Epithelial cell of proximal tubule (primary cell): ENCODE measurements at regions not wholly inside any gene's neighbourhood (a gene's known extent, or its start where the extent isn't known, plus 50 kb on each side); places are given as distances from the start of the nearest gene placed in this dataset.
A peak's percentile ranks its signal among the peaks of the same experiment; 100 is the strongest.

Experiments used
- DNase-seq: peaks from one replicate; pipeline ENCODE4 v3.0.0-alpha.2; 2011; ENCODE audit warnings: low read depth
- H3K4me3 ChIP-seq: 2 replicates; pipeline ENCODE4 v1.5.1; 2011; ENCODE audit warnings: low read depth, mild to moderate bottlenecking, low read length
- CTCF ChIP-seq: conservative IDR thresholded peaks from 2 replicates; pipeline ENCODE4 v1.5.1; 2012; ENCODE audit warnings: low read depth, mild to moderate bottlenecking, low read length

DNA sequence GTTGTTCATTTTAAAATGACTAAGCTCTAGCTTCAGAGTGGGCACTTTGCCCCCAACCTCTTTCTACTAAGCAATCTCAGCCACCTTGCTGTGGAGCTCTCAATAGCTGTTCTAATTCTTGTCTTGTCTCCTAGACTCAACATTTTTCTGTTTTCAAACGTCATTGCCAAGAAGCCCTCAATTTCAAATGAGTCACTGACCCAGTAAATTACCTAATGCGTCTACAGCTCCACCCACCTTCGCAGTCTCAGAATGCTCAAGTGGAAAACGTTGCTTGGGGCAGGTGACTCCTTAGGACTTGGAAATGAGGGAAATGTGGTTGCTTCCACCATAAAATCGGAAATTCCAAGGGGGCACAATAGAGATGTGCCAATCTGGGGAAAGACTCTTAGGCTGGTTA is 59.0 kb downstream of the ING2 start:
- TF ChIP-seq CTCF, result no peak
- peak; percentile 78 for DNase-seq
- H3K4me3 ChIP-seq, result no peak overlapping the region

DNA sequence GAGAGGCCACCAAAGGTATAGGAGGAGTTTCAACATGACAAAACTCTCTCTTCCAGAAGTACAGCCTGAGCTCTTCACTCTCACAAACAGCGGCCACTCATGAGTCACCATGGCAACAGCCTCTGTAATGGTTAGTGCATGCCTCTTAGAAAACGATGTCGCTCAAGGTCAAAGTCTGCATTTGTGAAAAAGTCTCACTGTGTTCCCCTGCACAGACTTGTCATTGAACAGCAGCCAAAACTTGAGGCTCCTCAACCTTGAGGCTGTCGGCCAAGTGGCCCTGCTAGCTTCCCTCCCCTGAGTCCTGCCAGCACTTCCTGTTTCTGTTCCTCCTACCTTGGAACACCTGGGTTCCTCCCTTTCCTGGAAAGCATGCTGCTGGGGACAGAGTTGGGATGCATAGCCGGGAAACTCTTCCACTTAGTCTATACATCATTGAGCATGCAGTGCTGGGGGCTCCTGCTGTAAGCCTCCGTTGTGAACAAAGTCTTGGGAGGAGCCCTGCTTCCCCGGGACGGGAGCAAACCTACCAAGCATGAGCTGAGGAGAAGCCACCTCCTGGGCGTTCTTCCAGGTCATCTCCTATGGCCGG is 66.6 kb downstream of the ING2 start:
- TF ChIP-seq CTCF, result no peak
- no peak for DNase-seq

DNA sequence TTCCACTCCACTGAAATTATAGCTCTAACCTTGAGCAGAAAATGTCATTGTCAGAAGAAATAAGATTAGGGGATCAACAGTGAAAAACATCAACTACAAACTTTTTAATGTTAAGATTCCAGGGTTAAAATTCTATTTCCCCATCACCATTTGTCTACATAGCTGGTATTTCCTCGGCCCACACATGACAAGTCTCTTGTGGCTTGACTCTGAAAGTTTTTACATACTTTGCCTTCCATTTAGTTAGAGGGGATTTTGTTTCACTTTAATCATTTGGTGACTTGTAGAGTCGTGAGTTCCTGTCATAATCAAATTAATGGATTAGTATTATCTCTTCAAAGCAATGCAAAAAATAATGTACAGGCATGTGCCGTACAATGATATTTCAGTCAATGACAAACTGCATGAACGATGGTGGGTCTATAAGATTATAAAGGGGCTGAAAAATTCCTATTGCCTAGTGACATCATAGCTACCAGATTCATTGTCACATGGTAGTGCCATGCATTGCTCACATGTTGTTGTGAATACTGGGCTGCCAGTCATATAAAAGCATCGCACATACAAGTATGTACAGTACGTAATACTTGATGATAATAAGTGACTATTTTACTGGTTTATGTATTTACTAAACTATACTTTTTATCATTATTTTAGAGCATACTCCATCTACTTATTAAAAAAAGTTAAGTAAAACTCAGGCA is 72.0 kb downstream of the ING2 start:
- no peak for TF ChIP-seq CTCF
- H3K4me3 ChIP-seq, result no peak overlapping the region
- DNase-seq, result no peak

More for the DNA sequence above, 66.6 kb downstream of the ING2 start:
- H3K4me3 ChIP-seq, result peak overlapping the region; percentile 40

DNA sequence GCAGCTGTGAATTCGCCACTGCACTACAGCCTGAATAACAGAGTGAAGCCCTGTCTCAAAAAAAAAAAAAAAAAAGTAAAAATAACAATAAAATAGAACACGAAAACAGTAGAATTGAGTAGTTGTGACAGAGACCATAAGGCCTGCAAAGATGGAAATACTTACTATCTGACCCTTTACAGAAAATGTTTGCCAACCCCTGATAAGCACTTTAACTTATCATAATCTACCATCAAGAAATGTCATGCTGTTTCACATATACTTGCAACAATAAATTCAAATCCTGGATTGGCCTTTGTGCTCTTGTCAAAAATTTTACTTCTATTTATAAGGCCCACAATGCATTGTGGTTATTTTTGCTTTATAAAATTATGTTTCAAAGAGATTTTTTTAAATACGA is 75.5 kb downstream of the ING2 start:
- TF ChIP-seq CTCF, result no peak

DNA sequence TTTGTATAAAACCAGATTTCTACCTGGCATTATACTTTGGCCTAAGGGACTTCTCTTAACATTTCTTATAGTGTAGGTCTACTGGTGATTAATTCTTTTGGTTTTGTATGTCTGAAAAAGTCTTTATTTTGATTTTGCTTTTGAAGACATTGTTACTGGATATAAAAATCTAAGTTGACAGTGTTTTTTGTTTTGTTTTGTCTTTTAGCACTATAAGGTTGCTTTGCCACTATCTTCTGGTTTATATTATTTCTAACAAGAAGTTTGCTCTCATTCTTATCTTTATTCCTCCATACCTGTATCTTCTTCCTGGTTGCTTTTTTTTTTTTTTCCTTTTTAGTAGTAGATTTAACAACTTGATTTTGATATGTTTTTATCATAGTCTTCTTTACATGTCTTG is 76.0 kb downstream of the ING2 start:
- no peak for DNase-seq
- no peak overlapping the region for H3K4me3 ChIP-seq
- TF ChIP-seq CTCF, result no peak

More for the DNA sequence above, 75.5 kb downstream of the ING2 start:
- DNase-seq, result no peak
- H3K4me3 ChIP-seq, result no peak overlapping the region

- TF ChIP-seq CTCF, result no peak
- DNase-seq, result no peak
- H3K4me3 ChIP-seq, result no peak overlapping the region
These were observed 72.2 kb downstream of the RWDD4 start for GRCh38 chr4:183586824-183587223.
